ENCODE measurements at regions not wholly inside any gene's neighbourhood (a gene's known extent, or its start where the extent isn't known, plus 50 kb on each side); places are given as distances from the start of the nearest gene placed in this dataset.

DNA sequence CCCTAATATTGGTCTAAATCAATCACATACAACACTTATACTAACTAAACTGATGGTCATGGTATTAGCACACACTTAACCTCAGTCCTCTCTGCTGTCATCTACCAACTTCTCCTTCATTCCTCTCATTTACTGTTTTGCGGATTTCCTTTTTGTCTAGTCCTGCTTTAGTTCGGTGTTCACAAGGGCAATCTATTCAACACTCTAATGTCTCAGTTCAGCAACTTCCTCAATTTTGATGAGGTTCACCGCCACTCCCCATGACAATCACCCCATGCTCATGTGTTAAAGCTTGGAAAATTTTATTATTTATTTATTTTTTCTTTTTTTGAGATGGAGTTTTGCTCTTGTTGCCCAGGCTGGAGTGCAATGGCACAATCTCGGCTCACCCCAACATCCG, 301.1 kb downstream of the PTPRC start:
- DNase-seq (ENCODE audit: low read depth), result no peak
- no peak overlapping the region for H3K4me3 ChIP-seq (ENCODE audit: low read depth, low read length)
- TF ChIP-seq, protein P1, sequence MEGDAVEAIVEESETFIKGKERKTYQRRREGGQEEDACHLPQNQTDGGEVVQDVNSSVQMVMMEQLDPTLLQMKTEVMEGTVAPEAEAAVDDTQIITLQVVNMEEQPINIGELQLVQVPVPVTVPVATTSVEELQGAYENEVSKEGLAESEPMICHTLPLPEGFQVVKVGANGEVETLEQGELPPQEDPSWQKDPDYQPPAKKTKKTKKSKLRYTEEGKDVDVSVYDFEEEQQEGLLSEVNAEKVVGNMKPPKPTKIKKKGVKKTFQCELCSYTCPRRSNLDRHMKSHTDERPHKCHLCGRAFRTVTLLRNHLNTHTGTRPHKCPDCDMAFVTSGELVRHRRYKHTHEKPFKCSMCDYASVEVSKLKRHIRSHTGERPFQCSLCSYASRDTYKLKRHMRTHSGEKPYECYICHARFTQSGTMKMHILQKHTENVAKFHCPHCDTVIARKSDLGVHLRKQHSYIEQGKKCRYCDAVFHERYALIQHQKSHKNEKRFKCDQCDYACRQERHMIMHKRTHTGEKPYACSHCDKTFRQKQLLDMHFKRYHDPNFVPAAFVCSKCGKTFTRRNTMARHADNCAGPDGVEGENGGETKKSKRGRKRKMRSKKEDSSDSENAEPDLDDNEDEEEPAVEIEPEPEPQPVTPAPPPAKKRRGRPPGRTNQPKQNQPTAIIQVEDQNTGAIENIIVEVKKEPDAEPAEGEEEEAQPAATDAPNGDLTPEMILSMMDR (IDR thresholded peaks at IDR 0.05; ENCODE audit: insufficient read depth, low read depth, low read length, missing control alignments), result no peak

DNA sequence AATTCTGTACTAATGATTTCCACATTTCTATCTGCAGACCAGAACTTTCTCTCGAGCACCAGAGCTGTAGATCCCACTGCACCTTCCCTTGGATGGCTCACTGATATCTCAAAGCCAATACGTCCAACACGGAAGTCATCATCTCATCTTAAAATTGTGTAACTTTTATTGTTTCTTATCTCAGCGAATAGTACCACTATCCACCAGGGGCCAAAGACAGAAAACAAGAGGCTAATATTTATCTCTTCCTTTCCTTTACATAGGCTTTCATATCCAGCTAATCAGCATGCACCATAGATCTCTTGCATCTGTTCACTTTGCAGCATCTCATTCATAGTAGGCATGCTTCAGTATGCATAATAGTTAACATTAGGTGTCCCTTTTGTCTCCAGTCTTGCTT, 303.6 kb downstream of the PTPRC start:
- DNase-seq (ENCODE audit: low read depth), result no peak
- TF ChIP-seq, protein P1 (IDR thresholded peaks at IDR 0.05; ENCODE audit: insufficient read depth, low read depth, low read length, missing control alignments), result no peak
- no peak overlapping the region for H3K4me3 ChIP-seq (ENCODE audit: low read depth, low read length)

DNA sequence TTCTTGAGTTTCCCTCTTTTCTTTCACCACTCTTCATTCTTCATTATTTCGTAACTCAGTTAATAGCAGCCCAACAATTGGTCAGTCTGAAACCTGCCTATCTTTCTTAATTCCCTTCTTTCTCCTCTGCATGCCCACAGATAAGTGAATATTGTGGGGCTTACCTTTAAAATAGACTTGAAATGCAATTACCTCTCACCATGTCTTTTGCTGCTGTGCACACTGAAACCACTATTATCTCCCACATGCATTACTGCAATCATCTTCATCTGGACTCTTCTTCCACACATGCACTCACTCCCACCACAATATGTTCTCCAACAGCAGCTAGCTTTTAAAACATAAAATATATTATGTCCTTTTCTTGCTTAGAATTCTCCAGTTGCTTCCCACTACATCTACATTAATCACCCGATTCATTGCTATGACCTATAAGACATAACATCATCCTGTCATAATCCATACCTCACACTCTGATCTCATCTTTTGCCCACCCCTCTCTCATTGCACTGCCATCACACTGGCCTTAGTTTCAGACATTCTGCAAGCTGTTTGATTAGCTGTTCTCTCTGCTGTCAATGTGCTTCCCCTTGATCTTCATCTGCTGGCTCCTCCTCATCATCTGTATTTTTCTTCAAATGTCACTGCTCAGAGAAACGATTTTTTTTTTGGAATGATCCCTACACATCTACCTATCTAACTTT, 304.8 kb downstream of the PTPRC start:
- H3K4me3 ChIP-seq (ENCODE audit: low read depth, low read length), result no peak overlapping the region
- no peak for DNase-seq (ENCODE audit: low read depth)
- TF ChIP-seq, protein P1 (IDR thresholded peaks at IDR 0.05; ENCODE audit: insufficient read depth, low read depth, low read length, missing control alignments), result no peak

DNA sequence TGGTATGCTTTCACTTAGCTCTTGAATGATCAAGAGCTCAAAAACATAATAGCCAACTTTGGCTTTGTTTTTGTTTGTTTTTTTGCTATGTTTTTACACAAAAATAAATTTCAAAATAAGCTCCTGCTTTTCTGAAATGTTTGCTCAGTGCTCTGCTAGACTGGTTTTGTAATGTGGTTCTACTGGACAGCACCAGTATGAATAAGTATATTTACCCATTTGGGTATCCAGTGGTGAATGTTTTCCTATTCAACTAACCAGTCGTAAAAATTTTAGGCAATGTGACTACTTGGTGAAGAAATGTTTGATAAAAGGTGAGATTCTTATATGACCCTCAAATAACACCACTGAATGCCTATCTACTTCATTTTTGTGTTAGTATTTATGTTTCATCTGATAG, 308.6 kb downstream of the PTPRC start:
- no peak for DNase-seq (ENCODE audit: low read depth)
- H3K4me3 ChIP-seq (ENCODE audit: low read depth, low read length), result no peak overlapping the region
- TF ChIP-seq, protein P1 (IDR thresholded peaks at IDR 0.05; ENCODE audit: insufficient read depth, low read depth, low read length, missing control alignments), result no peak

DNA sequence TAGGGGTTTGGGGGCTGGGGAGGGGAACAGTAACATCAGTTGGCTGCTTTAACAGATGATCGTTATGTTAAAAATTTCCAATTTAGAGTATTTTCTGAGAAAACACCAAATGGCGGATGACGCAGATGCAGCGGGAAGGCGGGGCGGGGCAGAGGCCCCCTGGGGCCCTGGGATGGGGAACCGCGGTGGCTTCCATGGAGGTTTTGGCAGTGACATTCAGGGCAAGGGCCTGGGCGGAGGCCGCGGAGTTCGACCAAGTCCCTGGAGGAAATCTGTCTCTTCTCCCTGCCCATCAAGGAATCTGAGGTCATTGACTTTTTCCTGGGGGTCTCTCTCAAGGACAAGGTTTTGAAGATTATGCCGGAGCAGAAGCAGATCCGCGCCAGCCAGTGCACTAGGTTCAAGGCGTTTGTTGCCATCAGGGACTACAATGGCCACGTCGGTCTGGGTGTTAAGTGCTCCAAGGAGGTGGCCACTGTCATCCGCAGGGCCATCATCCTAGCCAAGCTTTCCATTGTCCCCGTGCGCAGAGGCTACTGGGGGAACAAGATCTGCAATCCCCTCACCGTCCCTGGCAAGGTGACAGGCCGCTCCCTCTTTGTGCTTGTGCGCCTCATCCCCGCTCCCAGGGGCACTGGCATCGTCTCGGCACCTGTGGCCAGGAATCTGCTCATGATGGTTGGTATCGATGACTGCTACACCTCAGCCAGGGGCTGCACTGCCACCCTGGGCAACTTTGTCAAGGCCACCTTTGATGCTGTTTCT, 310.2 kb downstream of the PTPRC start:
- no peak for DNase-seq (ENCODE audit: low read depth)
- TF ChIP-seq, protein P1 (IDR thresholded peaks at IDR 0.05; ENCODE audit: insufficient read depth, low read depth, low read length, missing control alignments), result no peak
- no peak overlapping the region for H3K4me3 ChIP-seq (ENCODE audit: low read depth, low read length)

DNA sequence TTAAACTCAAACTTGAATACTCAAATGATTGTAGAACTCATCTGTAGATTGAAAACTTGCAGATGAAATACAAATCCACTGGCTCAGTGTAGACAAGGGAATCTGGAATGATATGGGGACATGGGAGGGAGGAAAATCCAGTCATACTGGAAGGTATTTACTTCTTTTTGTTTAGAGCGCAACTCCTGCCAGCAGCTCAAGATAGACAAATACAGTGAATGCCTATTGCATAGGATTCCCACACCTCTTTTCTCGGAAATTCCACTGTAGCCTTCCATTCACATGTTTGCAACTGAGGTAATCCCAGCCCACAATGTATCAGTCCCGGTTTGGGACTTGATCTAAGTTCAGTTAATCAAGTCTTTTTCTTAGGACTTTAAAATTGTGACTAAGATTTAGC, 311.2 kb downstream of the PTPRC start:
- DNase-seq (ENCODE audit: low read depth), result no peak
- TF ChIP-seq, protein P1 (IDR thresholded peaks at IDR 0.05; ENCODE audit: insufficient read depth, low read depth, low read length, missing control alignments), result no peak
- H3K4me3 ChIP-seq (ENCODE audit: low read depth, low read length), result no peak overlapping the region

Measured in GM12865 (cell line).